HG03469 (cell line): ENCODE measurements at regions not wholly inside any gene's neighbourhood (a gene's known extent, or its start where the extent isn't known, plus 50 kb on each side); places are given as distances from the start of the nearest gene placed in this dataset.
A peak's percentile ranks its signal among the peaks of the same experiment; 100 is the strongest.

Experiments used
- ATAC-seq: cut with Tn5 transposase; IDR thresholded peaks from one replicate; pipeline ENCODE4 v1.9.1; 2021; ENCODE audit warnings: mild to moderate bottlenecking, moderate library complexity, moderate number of reproducible peaks; ENCODE audit not compliant: unreplicated experiment

GRCh38 chr2:217263756-217264155, 403.9 kb upstream of the TNP1 start:
- no peak for ATAC-seq

DNA sequence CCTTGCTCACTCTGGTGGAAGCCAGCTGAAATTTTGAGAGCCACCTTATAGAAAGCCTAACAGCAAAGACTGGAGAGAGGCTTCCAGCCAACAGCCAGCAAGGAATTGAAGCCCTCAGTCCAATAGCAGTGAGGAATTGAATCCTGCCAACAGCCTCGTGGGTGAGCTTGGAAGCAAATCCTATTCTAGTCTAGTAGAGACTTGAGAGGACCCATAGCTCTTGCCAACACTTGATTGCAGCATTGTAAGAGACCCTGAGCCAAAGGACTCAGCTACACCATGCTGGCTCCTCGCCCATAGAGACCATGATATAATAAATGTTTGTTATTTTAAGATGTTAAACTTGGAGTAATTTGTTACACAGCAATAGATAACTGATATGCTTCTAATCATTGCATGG, 403.0 kb upstream of the TNP1 start:
- ATAC-seq = no peak

- ATAC-seq = no peak
Observed at GRCh38 chr2:217261452-217261851, 401.6 kb upstream of the TNP1 start.

DNA sequence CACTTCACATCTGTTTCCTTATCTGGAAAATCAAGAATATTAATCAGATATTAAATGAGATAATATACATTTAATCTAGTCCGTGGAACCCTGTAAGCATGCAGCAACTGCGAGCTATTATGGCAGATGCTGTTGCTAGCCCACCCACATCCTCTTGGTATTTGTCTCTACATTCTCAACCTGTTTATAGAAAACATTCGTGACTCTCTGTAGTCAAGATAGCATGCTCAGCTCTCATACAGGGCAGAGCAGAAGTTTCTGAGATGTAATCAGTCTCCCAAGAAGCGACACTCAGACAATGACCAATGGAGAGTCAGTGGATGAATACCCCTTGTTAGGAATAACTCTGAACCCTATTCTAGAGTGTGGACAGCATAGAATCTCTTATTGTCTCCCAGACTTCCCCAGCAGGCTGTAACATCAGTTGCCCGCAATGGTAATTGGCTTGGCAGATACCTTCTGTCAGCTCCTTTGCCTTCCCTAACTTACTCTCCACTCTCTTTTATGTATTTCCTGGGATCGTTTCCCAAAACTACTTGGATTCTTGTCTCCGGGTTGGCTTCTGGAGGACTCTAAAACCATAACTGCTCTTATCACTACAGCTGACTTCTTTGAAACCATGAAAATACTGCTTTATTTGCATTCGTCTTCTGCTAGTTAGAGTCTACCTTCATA, 400.7 kb upstream of the TNP1 start:
- no peak for ATAC-seq

DNA sequence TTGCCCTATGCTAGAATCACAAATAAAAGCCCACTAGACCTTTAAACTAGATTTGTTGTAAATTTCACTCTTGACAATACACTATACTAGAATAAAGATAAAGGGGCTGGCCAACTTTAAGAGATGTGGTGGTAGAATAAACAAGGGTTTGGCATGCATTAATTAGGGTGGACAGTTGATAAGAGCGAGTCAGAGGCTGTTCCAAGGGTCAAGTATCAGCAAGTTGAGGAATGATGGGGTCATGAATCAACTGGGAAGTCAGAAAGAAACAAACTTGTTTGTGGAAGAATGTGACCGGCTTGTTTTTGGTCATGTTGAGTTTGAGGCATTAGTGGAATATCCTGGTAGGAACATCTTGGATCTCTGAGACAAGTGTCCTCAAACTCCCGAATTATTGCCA, 398.3 kb upstream of the TNP1 start:
- ATAC-seq = no peak

GRCh38 chr2:217256251-217256650, 396.4 kb upstream of the TNP1 start:
- no peak for ATAC-seq

DNA sequence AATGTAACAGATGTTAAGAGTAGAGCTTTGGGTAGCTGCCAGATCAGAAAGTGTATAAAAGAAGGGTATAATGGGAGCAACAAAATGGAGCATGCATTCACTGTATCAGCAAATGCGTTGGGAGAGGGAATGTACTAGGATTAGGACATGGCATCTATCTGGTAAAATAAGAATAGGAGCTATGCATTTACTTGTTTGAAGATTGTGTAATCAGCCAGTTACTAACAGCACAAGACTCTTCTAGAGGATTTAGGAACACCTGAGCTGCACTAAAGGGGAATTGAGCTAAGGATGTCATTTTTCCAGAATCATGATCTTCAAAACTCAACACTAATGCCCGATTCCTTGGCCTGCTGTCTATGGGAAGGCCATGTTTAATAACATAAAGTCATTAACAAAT, 394.2 kb upstream of the TNP1 start:
- ATAC-seq = no peak

- no peak for ATAC-seq
Observed at GRCh38 chr2:217252181-217252580, 392.3 kb upstream of the TNP1 start.

DNA sequence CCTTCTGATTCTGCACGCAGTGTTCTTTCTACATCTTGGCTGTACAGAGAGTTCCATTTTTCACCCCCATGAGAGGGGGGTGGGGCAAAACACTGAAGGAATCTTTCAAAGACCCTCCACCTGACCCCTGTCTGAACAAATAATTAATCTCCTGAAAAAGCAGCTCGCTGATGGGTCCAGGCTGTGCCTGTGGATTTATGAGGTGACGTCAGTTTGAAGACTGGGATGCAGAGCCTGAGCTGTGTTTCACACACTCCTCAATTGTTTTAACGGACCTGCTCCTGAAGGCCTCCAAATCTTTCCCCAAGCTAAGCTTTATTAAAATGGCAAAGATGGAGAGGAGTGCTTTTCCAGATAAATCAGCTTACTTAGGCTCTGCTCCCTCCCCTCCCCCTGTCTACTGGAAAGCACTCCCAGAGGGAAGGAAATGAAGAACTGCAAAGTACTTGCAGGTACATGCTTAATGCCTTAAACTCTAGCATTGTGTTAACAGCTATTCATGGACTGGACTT, 390.2 kb upstream of the TNP1 start:
- no peak for ATAC-seq

- no peak for ATAC-seq
Observed at GRCh38 chr2:217249121-217250012, 389.5 kb upstream of the TNP1 start.

DNA sequence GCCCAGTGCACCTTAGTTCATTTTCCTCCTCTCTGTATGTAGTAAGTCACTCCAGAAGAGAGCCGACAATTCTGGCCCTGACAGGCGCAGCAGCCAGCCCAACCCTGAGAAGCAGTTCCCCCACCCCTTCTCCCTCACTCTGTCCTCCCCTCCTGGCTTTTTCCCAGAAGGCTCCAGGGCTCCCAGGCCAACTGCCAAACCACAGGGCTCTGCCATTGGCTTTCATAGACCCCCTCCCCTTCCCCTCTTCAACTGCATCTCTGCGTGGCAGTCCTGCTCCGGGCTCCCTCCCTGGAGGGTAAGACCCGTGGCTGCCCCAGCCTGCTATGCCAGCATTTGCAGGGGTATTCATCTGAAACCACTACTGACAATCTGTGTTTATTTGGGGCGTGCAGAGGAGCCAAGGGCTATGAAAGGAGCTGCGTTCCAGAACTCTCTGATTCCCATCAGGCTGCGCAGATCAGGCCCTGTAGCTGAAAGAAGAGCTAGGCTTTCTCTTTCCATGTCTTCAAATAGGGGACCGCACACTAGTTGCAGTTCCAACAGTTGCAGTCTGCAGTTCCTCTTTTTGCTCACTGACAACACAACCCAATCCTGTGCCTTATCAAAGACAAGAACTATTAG, 388.6 kb upstream of the TNP1 start:
- ATAC-seq = peak; percentile 79

GRCh38 chr2:217247476-217247875, 387.6 kb upstream of the TNP1 start:
- ATAC-seq = no peak

DNA sequence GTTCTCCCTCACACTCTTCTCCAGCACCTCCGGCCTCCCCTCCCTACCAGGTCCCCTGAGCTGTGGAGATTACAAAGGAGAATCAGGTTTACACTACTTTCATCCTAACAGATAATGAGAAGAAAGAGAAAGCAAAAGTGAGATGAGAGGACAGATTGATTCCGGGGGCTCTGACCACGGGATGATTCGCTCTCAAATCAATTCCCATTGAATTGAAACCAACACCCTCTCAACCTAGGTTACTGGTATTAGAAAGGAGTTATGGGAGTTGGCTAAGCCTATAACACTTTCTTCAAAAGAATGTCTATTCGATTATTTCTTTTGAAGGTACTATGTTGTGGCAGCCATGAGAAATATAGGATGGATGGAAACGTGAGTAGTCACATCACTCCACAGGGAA, 386.2 kb upstream of the TNP1 start:
- ATAC-seq = no peak

- ATAC-seq = no peak
Observed at GRCh38 chr2:217244815-217245214, 385.0 kb upstream of the TNP1 start.

DNA sequence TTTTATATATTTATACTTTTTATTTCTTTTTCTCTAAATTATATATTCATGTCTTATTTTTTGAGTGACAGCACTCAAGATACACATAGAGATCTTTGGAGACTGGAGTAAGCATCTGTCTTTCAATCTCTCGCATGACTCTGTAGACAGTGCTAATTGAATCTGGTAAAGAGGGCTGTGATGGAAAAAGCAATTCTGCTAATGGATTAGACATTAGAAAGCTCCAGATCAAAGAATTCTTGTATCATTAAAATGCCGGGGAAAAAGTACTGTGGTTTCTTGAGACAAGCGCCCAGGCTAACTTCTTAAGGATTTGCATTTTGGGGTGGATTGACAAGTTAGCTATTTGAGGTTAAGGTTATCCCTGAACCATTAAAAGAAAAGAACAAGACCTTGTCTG, 383.1 kb upstream of the TNP1 start:
- ATAC-seq = no peak

- no peak for ATAC-seq
Observed at GRCh38 chr2:217231724-217232123, 371.9 kb upstream of the TNP1 start.

GRCh38 chr2:217231212-217231611, 371.3 kb upstream of the TNP1 start:
- ATAC-seq = no peak

DNA sequence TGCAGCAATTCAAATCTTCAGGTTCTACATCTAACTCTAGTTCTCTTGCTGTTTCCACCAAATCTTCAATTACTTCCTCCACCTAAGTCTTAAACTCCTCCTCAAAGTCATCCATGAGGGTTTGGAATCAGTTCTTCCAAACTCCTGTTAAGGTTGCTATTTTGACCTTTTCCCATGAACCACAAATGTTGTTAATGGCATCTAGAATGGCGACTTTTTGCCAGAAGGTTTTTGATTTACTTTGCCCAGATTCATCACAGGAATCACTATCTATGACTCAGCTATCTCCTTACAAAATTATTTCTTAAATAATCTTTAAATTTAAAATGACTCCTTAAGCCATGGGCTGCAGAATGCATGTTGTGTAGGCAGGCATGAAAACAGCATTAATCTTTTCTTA, 368.9 kb upstream of the TNP1 start:
- no peak for ATAC-seq

- no peak for ATAC-seq
Observed at GRCh38 chr2:217227794-217228193, 367.9 kb upstream of the TNP1 start.

DNA sequence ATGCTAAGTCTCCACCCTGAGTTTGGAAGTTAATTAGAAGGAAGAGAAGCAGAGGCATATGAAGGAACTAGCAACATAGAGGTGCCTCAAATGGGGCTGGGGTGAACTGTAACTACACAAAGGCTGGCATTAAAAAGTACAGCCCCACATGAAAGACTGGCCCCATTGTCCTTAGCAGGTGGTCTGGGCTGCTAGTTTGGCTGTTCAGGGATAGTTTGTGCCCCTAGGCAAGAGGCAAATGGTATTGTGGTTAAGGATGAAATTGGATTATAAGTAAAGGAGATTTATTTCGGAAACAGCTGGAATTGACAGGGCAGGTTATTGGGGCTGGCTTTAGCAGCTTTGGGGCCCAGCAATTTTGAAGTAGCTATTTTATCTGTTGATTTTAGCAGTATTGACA, 365.7 kb upstream of the TNP1 start:
- no peak for ATAC-seq

GRCh38 chr2:217223222-217223930, 363.5 kb upstream of the TNP1 start:
- ATAC-seq = peak; percentile 68
